ENCODE measurements at regions not wholly inside any gene's neighbourhood (a gene's known extent, or its start where the extent isn't known, plus 50 kb on each side); places are given as distances from the start of the nearest gene placed in this dataset.
"Not testable (repeated sequence)": the region's sequence is repeated elsewhere in the genome, so short reads cannot be mapped to it uniquely, and the experiment has no call there.

DNA sequence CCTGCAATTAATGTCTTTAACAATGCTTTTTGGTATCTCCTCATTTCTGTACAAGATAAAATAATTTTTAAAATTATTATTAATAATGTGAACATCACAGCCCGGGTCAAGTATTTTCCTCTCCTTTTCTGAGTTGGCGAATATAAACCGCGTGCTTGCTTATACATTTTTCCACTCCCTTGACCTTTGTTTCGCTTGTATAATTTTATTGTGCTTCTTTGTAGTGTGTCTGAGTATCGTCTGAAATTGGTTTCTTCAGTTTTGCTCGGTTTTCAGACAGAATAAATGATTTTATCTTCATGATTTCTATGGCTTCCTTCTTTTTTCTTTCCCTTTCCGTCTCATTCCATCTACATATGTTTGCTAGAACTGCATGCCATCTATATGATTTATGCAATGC lies 448.5 kb downstream of the MAT2B start:
- FAIRE-seq (no peak), ATAC-seq (no peak), DNase-seq (ENCODE audit: low spot score) (no peak)
- H3K79me2 ChIP-seq (ENCODE audit: insufficient read depth, low read length), result no peaks in the 10 kb centered on the region
- intact Hi-C loops (cut with micrococcal nuclease; ENCODE audit: unreplicated experiment), result no loop called here
- no peaks in the 10 kb centered on the region for H3K4me1 ChIP-seq (ENCODE audit: insufficient read depth, low read length)
- H2AFZ ChIP-seq (ENCODE audit: low read length), result no peak overlapping the region
- H3K9me3 ChIP-seq (ENCODE audit: low read length), result no peaks in the 10 kb centered on the region
- no peak overlapping the region for H3K4me3 ChIP-seq (replicated peaks in 1 of 3; ENCODE audit: insufficient read depth in 1 of 3, low read depth in 2 of 3, low read length in 3 of 3)
- no peak overlapping the region for H3K27ac ChIP-seq (ENCODE audit: extremely low read length, insufficient read depth, low read length)
- H3K9ac ChIP-seq (ENCODE audit: insufficient read depth, low read depth, low read length), result no peak overlapping the region
- WGBS (ENCODE audit: low lambda C conversion rate), result 2% methylated on average over 8 of the region's 8 CpGs
- no TSS peak for BruUV-seq (replicated peaks)
- ChIA-PET CTCF (ENCODE audit: low intra/inter-chr PET ratio, low total read pairs) (no interaction called here), POLR2A (no interaction called here)
- no peaks in the 10 kb centered on the region for H3K36me3 ChIP-seq (replicated peaks in 1 of 2; ENCODE audit: control insufficient read depth in 1 of 2, insufficient read depth in 2 of 2, low read length in 2 of 2)
- H3K27me3 ChIP-seq (ENCODE audit: control insufficient read depth in 1 of 2, insufficient read depth in 2 of 2, low read length in 2 of 2), result no peaks in the 10 kb centered on the region
- H3K4me2 ChIP-seq (ENCODE audit: low read depth, low read length), result no peak overlapping the region
- in situ Hi-C loops (cut with HindIII; ENCODE audit: extremely low pct_ligation_motif_present, low pct_unique_long_range_greater_than_20kb), result no loop called here
- H4K20me1 ChIP-seq (ENCODE audit: insufficient read depth, low read length), result no peaks in the 10 kb centered on the region
- TF ChIP-seq ZZZ3 (CRISPR knock-in tag; IDR thresholded peaks at IDR 0.05; ENCODE audit: borderline replicate concordance), result no peak
- no peak for TF ChIP-seq RCOR2 (CRISPR knock-in tag; IDR thresholded peaks at IDR 0.05)
- TF ChIP-seq, protein P1, sequence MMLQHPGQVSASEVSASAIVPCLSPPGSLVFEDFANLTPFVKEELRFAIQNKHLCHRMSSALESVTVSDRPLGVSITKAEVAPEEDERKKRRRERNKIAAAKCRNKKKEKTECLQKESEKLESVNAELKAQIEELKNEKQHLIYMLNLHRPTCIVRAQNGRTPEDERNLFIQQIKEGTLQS (CRISPR knock-in tag; IDR thresholded peaks at IDR 0.05), result no peak
- TF ChIP-seq ZNF30 (CRISPR knock-in tag; IDR thresholded peaks at IDR 0.05), result no peak

DNA sequence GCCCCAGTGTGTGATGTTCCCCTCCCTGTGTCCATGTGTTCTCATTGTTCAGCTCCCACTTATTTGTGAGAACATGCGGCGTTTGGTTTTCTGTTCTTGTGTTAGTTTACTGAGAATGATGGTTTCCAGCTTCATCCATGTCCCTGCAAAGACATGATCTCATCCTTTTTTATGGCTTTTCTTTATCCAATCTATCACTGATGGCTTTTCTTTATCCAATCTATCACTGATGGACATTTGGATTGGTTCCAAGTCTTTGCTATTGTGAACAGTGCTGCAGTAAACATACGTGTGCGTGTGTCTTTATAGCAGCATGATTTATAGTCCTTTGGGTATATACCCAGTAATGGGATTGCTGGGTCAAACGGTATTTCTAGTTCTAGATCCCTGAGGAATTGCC lies 455.8 kb downstream of the MAT2B start:
- H3K4me3 ChIP-seq (replicated peaks in 1 of 3; ENCODE audit: insufficient read depth in 1 of 3, low read depth in 2 of 3, low read length in 3 of 3); intact Hi-C loops (cut with micrococcal nuclease; ENCODE audit: unreplicated experiment); in situ Hi-C loops (cut with HindIII; ENCODE audit: extremely low pct_ligation_motif_present, low pct_unique_long_range_greater_than_20kb); BruUV-seq (replicated peaks); CTCF ChIA-PET (ENCODE audit: low intra/inter-chr PET ratio, low total read pairs); H3K9me3 ChIP-seq (ENCODE audit: low read length); H3K36me3 ChIP-seq (replicated peaks in 1 of 2; ENCODE audit: control insufficient read depth in 1 of 2, insufficient read depth in 2 of 2, low read length in 2 of 2); H4K20me1 ChIP-seq (ENCODE audit: insufficient read depth, low read length); H3K27me3 ChIP-seq (ENCODE audit: control insufficient read depth in 1 of 2, insufficient read depth in 2 of 2, low read length in 2 of 2); H2AFZ ChIP-seq (ENCODE audit: low read length); H3K27ac ChIP-seq (ENCODE audit: extremely low read length, insufficient read depth, low read length); ATAC-seq; H3K9ac ChIP-seq (ENCODE audit: insufficient read depth, low read depth, low read length); H3K79me2 ChIP-seq (ENCODE audit: insufficient read depth, low read length); H3K4me1 ChIP-seq (ENCODE audit: insufficient read depth, low read length); POLR2A ChIA-PET; H3K4me2 ChIP-seq (ENCODE audit: low read depth, low read length); FAIRE-seq; DNase-seq (ENCODE audit: low spot score): not testable (repeated sequence)
- WGBS (ENCODE audit: low lambda C conversion rate), result 52% methylated on average over 5 of the region's 5 CpGs
